SU-DHL-6 (cell line): ENCODE measurements at regions not wholly inside any gene's neighbourhood (a gene's known extent, or its start where the extent isn't known, plus 50 kb on each side); places are given as distances from the start of the nearest gene placed in this dataset.

Experiments
- H2AFZ ChIP-seq: fragments of 200-600 bp; sonication (generic); 2 replicates; pipeline ENCODE4 v1.6.1; 2014; ENCODE audit warnings: low read depth, mild to moderate bottlenecking, moderate library complexity, mixed read lengths, antibody characterized with exemption, low read length; ENCODE audit not compliant: severe bottlenecking
- H3F3A ChIP-seq: fragments of 200-600 bp; shearing (Covaris generic); 2 replicates; pipeline ENCODE4 v1.6.0; 2016; ENCODE audit warnings: antibody characterized with exemption, mild to moderate bottlenecking; ENCODE audit not compliant: insufficient read depth
- H3K27ac ChIP-seq: fragments of 200-600 bp; sonication (generic); 2 replicates; pipeline ENCODE4 v1.5.1; 2016; ENCODE audit warnings: low read depth, mild to moderate bottlenecking, low read length, moderate library complexity, mixed read lengths
- H3K27me3 ChIP-seq: fragments of 200-600 bp; sonication (generic), shearing (Covaris generic); 2 replicates; pipeline ENCODE4 v1.6.0; 2014; ENCODE audit warnings: mild to moderate bottlenecking, low read length
- H3K36me3 ChIP-seq: fragments of 200-600 bp; sonication (generic); 2 replicates; pipeline ENCODE4 v1.6.1; 2014; ENCODE audit warnings: mild to moderate bottlenecking, low read length, mixed read lengths
- H3K4me2 ChIP-seq: fragments of 300-600, 200-600 bp; shearing (Covaris generic), sonication (generic); 2 replicates; pipeline ENCODE4 v1.6.0; 2014; ENCODE audit warnings: low read length, low read depth, mild to moderate bottlenecking; ENCODE audit not compliant: poor library complexity, severe bottlenecking
- H3K4me3 ChIP-seq: fragments of 200-600 bp; sonication (generic); 2 replicates; pipeline ENCODE4 v1.5.1; 2014; ENCODE audit warnings: antibody characterized with exemption, low read length, mild to moderate bottlenecking, mixed read lengths; ENCODE audit not compliant: insufficient read depth, poor library complexity, severe bottlenecking
- H3K79me2 ChIP-seq: fragments of 200-600 bp; sonication (generic); 2 replicates; pipeline ENCODE4 v1.6.1; 2014; ENCODE audit warnings: mild to moderate bottlenecking, low read length, moderate library complexity; ENCODE audit not compliant: insufficient read depth
- H3K9ac ChIP-seq: fragments of 200-600 bp; sonication (generic); 2 replicates; pipeline ENCODE4 v1.7.0; 2014; ENCODE audit warnings: mild to moderate bottlenecking, low read length
- H3K9me2 ChIP-seq: fragments of 200-600 bp; sonication (generic); replicated peaks from 2 replicates; pipeline ENCODE4 v1.6.1; 2014; ENCODE audit warnings: low read length; ENCODE audit not compliant: insufficient read depth
- H3K9me3 ChIP-seq: fragments of 200-600 bp; sonication (generic); 2 replicates; pipeline ENCODE4 v1.6.1; 2014; ENCODE audit warnings: low read length, mixed read lengths; ENCODE audit not compliant: insufficient read depth
- H4K20me1 ChIP-seq: fragments of 200-600 bp; sonication (generic); 2 replicates; pipeline ENCODE4 v1.6.1; 2014; ENCODE audit warnings: low read depth, mild to moderate bottlenecking, antibody characterized with exemption, low read length, moderate library complexity, mixed read lengths
- CTCF ChIP-seq: fragments of 200-600 bp; sonication (generic); IDR thresholded peaks from one replicate; pipeline ENCODE4 v1.5.1; 2017; ENCODE audit warnings: antibody characterized with exemption, mild to moderate bottlenecking, low read length, moderate library complexity; ENCODE audit not compliant: insufficient read depth, poor library complexity, severe bottlenecking
- EZH2phosphoT487 ChIP-seq: fragments of 200-600 bp; sonication (generic), shearing (Covaris generic); conservative IDR thresholded peaks from 2 replicates; pipeline ENCODE4 v1.6.1; 2018; ENCODE audit warnings: mild to moderate bottlenecking, antibody characterized with exemption, low read length, moderate library complexity, mixed read lengths

GRCh38 chr5:116695681-116696080 is 121.1 kb upstream of the SEMA6A start:
- no peak overlapping the region for H3K9ac ChIP-seq
- H2AFZ ChIP-seq: no peak overlapping the region
- H3K79me2 ChIP-seq: no peaks in the 10 kb centered on the region
- no peak overlapping the region for H3K4me3 ChIP-seq
- no peaks in the 10 kb centered on the region for H4K20me1 ChIP-seq
- H3F3A ChIP-seq: no peaks in the 10 kb centered on the region
- no peaks in the 10 kb centered on the region for H3K36me3 ChIP-seq
- no peaks in the 10 kb centered on the region for H3K9me3 ChIP-seq
- peaks cover 3% of the 10 kb centered on the region; the same call in 1 of the 2 replicates for H3K9me2 ChIP-seq
- no peak overlapping the region for H3K4me2 ChIP-seq
- no peaks in the 10 kb centered on the region for H3K27me3 ChIP-seq
- H3K27ac ChIP-seq: no peak overlapping the region
- TF ChIP-seq CTCF (no peak), EZH2phosphoT487 (no peak)

GRCh38 chr5:116686438-116686837 is 111.8 kb upstream of the SEMA6A start:
- H3K36me3 ChIP-seq: no peaks in the 10 kb centered on the region
- no peak overlapping the region for H3K4me2 ChIP-seq
- no peak overlapping the region for H3K27ac ChIP-seq
- H4K20me1 ChIP-seq: no peaks in the 10 kb centered on the region
- no peaks in the 10 kb centered on the region for H3F3A ChIP-seq
- TF ChIP-seq EZH2phosphoT487: no peak
- no peak for TF ChIP-seq CTCF
- H2AFZ ChIP-seq: no peak overlapping the region
- H3K9me3 ChIP-seq: no peaks in the 10 kb centered on the region
- H3K9ac ChIP-seq: no peak overlapping the region
- no peaks in the 10 kb centered on the region for H3K9me2 ChIP-seq
- H3K4me3 ChIP-seq: no peak overlapping the region
- H3K79me2 ChIP-seq: no peaks in the 10 kb centered on the region
- no peaks in the 10 kb centered on the region for H3K27me3 ChIP-seq

GRCh38 chr5:116685931-116686330 is 111.3 kb upstream of the SEMA6A start:
- Histone ChIP-seq H3K79me2 (no peaks in the 10 kb centered on the region), H3K4me2 (no peak overlapping the region), H3K4me3 (no peak overlapping the region), H3K9me3 (no peaks in the 10 kb centered on the region), H3K9ac (no peak overlapping the region), H3K9me2 (no peaks in the 10 kb centered on the region), H4K20me1 (no peaks in the 10 kb centered on the region), H3K27ac (no peak overlapping the region), H3K36me3 (no peaks in the 10 kb centered on the region), H3F3A (no peaks in the 10 kb centered on the region), H2AFZ (no peak overlapping the region), H3K27me3 (no peaks in the 10 kb centered on the region)
- no peak for TF ChIP-seq EZH2phosphoT487
- no peak for TF ChIP-seq CTCF

GRCh38 chr5:116685069-116685468 is 110.4 kb upstream of the SEMA6A start:
- Histone ChIP-seq H3K79me2 (no peaks in the 10 kb centered on the region), H3K9ac (no peak overlapping the region), H3K4me3 (no peak overlapping the region), H3K4me2 (no peak overlapping the region), H3K36me3 (no peaks in the 10 kb centered on the region), H2AFZ (no peak overlapping the region), H4K20me1 (no peaks in the 10 kb centered on the region), H3F3A (no peaks in the 10 kb centered on the region), H3K27me3 (no peaks in the 10 kb centered on the region), H3K9me2 (no peaks in the 10 kb centered on the region), H3K27ac (no peak overlapping the region), H3K9me3 (no peaks in the 10 kb centered on the region)
- TF ChIP-seq CTCF: no peak
- TF ChIP-seq EZH2phosphoT487: no peak
